Liver (tissue), 2 donors: ENCODE measurements at regions not wholly inside any gene's neighbourhood (a gene's known extent, or its start where the extent isn't known, plus 50 kb on each side); places are given as distances from the start of the nearest gene placed in this dataset.

Source experiments
- FOXA1 ChIP-seq: IDR thresholded peaks from 2 replicates; pipeline ENCODE4 v1.6.1; 2016; ENCODE audit warnings: antibody characterized with exemption
- YY1 ChIP-seq: IDR thresholded peaks from 2 replicates; pipeline ENCODE4 v1.6.1; 2016; ENCODE audit warnings: antibody characterized with exemption, mild to moderate bottlenecking
- TF ChIP-seq, protein P1 (sequence below): fragments of 150-350 bp; IDR thresholded peaks from 2 replicates; pipeline ENCODE4 v1.5.1; 2017; ENCODE audit warnings: improper control_type of control experiment, low read depth, low read length; ENCODE audit not compliant: missing input control
- donor health status: healthy.

GRCh38 chr2:147491506-147491905 is 353.3 kb upstream of the ACVR2A start:
- TF ChIP-seq, protein P1, sequence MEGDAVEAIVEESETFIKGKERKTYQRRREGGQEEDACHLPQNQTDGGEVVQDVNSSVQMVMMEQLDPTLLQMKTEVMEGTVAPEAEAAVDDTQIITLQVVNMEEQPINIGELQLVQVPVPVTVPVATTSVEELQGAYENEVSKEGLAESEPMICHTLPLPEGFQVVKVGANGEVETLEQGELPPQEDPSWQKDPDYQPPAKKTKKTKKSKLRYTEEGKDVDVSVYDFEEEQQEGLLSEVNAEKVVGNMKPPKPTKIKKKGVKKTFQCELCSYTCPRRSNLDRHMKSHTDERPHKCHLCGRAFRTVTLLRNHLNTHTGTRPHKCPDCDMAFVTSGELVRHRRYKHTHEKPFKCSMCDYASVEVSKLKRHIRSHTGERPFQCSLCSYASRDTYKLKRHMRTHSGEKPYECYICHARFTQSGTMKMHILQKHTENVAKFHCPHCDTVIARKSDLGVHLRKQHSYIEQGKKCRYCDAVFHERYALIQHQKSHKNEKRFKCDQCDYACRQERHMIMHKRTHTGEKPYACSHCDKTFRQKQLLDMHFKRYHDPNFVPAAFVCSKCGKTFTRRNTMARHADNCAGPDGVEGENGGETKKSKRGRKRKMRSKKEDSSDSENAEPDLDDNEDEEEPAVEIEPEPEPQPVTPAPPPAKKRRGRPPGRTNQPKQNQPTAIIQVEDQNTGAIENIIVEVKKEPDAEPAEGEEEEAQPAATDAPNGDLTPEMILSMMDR = no peak
- TF ChIP-seq YY1 (no peak), FOXA1 (no peak)
